H1 (cell line): ENCODE measurements at regions not wholly inside any gene's neighbourhood (a gene's known extent, or its start where the extent isn't known, plus 50 kb on each side); places are given as distances from the start of the nearest gene placed in this dataset.

ENCODE experiments used
- CTCF ChIA-PET: fragments of 300-600 bp; sonication (Branson Sonifier 250); formaldehyde crosslinking; loops from one replicate; lab custom pipeline; 2021; ENCODE audit not compliant: partially characterized antibody; lab: Charles Lee
- POLR2A ChIA-PET: fragments of 300-600 bp; sonication (Branson Sonifier 250); formaldehyde crosslinking; loops from one replicate; lab custom pipeline; 2021; ENCODE audit warnings: inconsistent platforms; ENCODE audit not compliant: partially characterized antibody; lab: Charles Lee
- DNase-seq, 2 experiments: peaks; one replicate each; pipeline versions ENCODE4 v3.0.0 to v3.0.0-alpha.2; 2010 to 2022; ENCODE audit warnings: low spot score in 2 of 2, low read depth in 1 of 2, mixed read lengths in 1 of 2
- FAIRE-seq: peaks from 2 replicates; lab custom pipeline; 2011; peaks lifted over from hg19 to GRCh38; lab: Jason Lieb, UNC
- H2AFZ ChIP-seq: 2 replicates; pipeline ENCODE4 v1.8.1; 2012; ENCODE audit warnings: low read length, inconsistent platforms
- H2AK5ac ChIP-seq: 2 replicates; pipeline ENCODE4 v1.6.1; 2013; ENCODE audit warnings: low read depth, low read length
- H2BK120ac ChIP-seq: replicated peaks from 2 replicates; pipeline ENCODE3; 2013; ENCODE audit warnings: low read depth, low read length, inconsistent platforms
- H2BK12ac ChIP-seq: 2 replicates; pipeline ENCODE4 v1.6.1; 2013; ENCODE audit warnings: low read depth, low read length
- H2BK15ac ChIP-seq: 2 replicates; pipeline ENCODE4 v1.6.1; 2013; ENCODE audit warnings: low read length
- H2BK20ac ChIP-seq: 2 replicates; pipeline ENCODE4 v1.6.1; 2013; ENCODE audit warnings: low read length
- H2BK5ac ChIP-seq: 2 replicates; pipeline ENCODE4 v1.6.1; 2013; ENCODE audit warnings: low read depth, low read length
- H3K14ac ChIP-seq: 2 replicates; pipeline ENCODE4 v1.6.1; 2013; ENCODE audit warnings: inconsistent platforms; ENCODE audit not compliant: insufficient read length
- H3K18ac ChIP-seq: 2 replicates; pipeline ENCODE4 v1.6.1; 2013; ENCODE audit warnings: low read length; ENCODE audit errors: extremely low read depth
- H3K23ac ChIP-seq: 2 replicates; pipeline ENCODE4 v1.6.1; 2013; ENCODE audit warnings: inconsistent platforms; ENCODE audit not compliant: insufficient read length
- H3K23me2 ChIP-seq: 2 replicates; pipeline ENCODE4 v1.6.1; 2013; ENCODE audit warnings: low read depth, low read length
- H3K27ac ChIP-seq: 2 replicates; pipeline ENCODE4 v1.6.1; 2011; ENCODE audit warnings: low read depth, low read length, inconsistent platforms
- H3K27me3 ChIP-seq, 4 experiments: replicated peaks in 1 of 4; 1 replicate in 1 of 4; 2 replicates in 3 of 4; pipeline versions ENCODE4 v1.6.1 to v1.8.1; 2011 to 2013; ENCODE audit warnings: low read length in 3 of 4, mild to moderate bottlenecking in 3 of 4, inconsistent platforms in 2 of 4, mixed read lengths in 2 of 4, moderate library complexity in 1 of 4; ENCODE audit not compliant: control insufficient read depth in 3 of 4, insufficient read depth in 3 of 4; ENCODE audit errors: extremely low read depth in 1 of 4
- H3K36me3 ChIP-seq, 4 experiments: 2 replicates each; pipeline versions ENCODE4 v1.6.1 to v1.8.1; 2011 to 2013; ENCODE audit warnings: mild to moderate bottlenecking in 4 of 4, low read length in 3 of 4, moderate library complexity in 2 of 4, control low read depth in 1 of 4, inconsistent platforms in 1 of 4; ENCODE audit not compliant: insufficient read depth in 4 of 4, control insufficient read depth in 2 of 4
- H3K4ac ChIP-seq: replicated peaks from 2 replicates; pipeline ENCODE3; 2013; ENCODE audit warnings: low read length, low read depth, mixed read lengths, inconsistent platforms; ENCODE audit not compliant: insufficient read length
- H3K4me1 ChIP-seq, 4 experiments: replicated peaks in 1 of 4; 1 replicate in 1 of 4; 2 replicates in 3 of 4; pipeline versions ENCODE4 v1.6.1 to v1.8.1; 2011 to 2013; ENCODE audit warnings: low read length in 3 of 4, inconsistent platforms in 2 of 4, mixed read lengths in 1 of 4; ENCODE audit not compliant: insufficient read depth in 4 of 4, control insufficient read depth in 3 of 4
- H3K4me2 ChIP-seq, 2 experiments: 2 replicates each; pipeline versions ENCODE4 v1.6.1 to v1.8.1; 2011 to 2013; ENCODE audit warnings: low read depth in 2 of 2, low read length in 2 of 2, control low read depth in 1 of 2, inconsistent platforms in 1 of 2, mild to moderate bottlenecking in 1 of 2; ENCODE audit not compliant: insufficient read depth in 1 of 2
- H3K4me3 ChIP-seq, 4 experiments: fragments of 200-600, 300-600 bp in 1 of 4; sonication (generic), shearing (Covaris generic), sonication (Bioruptor Twin) in 1 of 4; 2 replicates each; pipeline versions ENCODE4 v1.5.1 to v1.8.1; 2011 to 2016; ENCODE audit warnings: low read length in 4 of 4, low read depth in 3 of 4, control low read depth in 2 of 4, inconsistent platforms in 2 of 4, mild to moderate bottlenecking in 2 of 4, mixed read lengths in 1 of 4, moderate library complexity in 1 of 4; ENCODE audit not compliant: insufficient read depth in 2 of 4; ENCODE audit errors: extremely low read depth in 1 of 4
- H3K56ac ChIP-seq: replicated peaks from 2 replicates; pipeline ENCODE3; 2013; ENCODE audit warnings: low read depth, mild to moderate bottlenecking, mixed read lengths, low read length, inconsistent platforms; ENCODE audit not compliant: insufficient read length
- H3K79me1 ChIP-seq: 2 replicates; pipeline ENCODE4 v1.6.1; 2013; ENCODE audit warnings: low read depth, low read length, control low read depth
- H3K79me2 ChIP-seq, 2 experiments: 2 replicates each; pipeline versions ENCODE4 v1.6.1 to v1.8.1; 2012 to 2013; ENCODE audit warnings: low read length in 2 of 2, mild to moderate bottlenecking in 2 of 2, inconsistent platforms in 1 of 2; ENCODE audit not compliant: insufficient read depth in 2 of 2, control insufficient read depth in 1 of 2
- H3K9ac ChIP-seq, 4 experiments: replicated peaks in 1 of 4; 1 replicate in 1 of 4; 2 replicates in 3 of 4; pipeline versions ENCODE4 v1.6.1 to v1.8.1; 2011 to 2013; ENCODE audit warnings: low read depth in 3 of 4, low read length in 3 of 4, control low read depth in 2 of 4, mild to moderate bottlenecking in 2 of 4, moderate library complexity in 2 of 4, inconsistent platforms in 1 of 4; ENCODE audit errors: extremely low read depth in 1 of 4
- H3K9me3 ChIP-seq, 2 experiments: 2 replicates each; pipeline versions ENCODE4 v1.6.1 to v1.8.1; 2012 to 2013; ENCODE audit warnings: mild to moderate bottlenecking in 2 of 2, moderate library complexity in 2 of 2, control low read depth in 1 of 2, inconsistent platforms in 1 of 2, low read depth in 1 of 2, low read length in 1 of 2, mixed read lengths in 1 of 2; ENCODE audit not compliant: insufficient read depth in 2 of 2
- H4K20me1 ChIP-seq, 2 experiments: replicated peaks in 1 of 2; 2 replicates each; pipeline versions ENCODE3 to v1.8.1; 2011 to 2013; ENCODE audit warnings: inconsistent platforms in 2 of 2, low read length in 2 of 2, mild to moderate bottlenecking in 1 of 2; ENCODE audit not compliant: insufficient read depth in 2 of 2, control insufficient read depth in 1 of 2
- H4K5ac ChIP-seq: 2 replicates; pipeline ENCODE4 v1.6.1; 2013; ENCODE audit warnings: low read length, low read depth, mixed read lengths, inconsistent platforms; ENCODE audit not compliant: insufficient read length
- H4K8ac ChIP-seq: 2 replicates; pipeline ENCODE4 v1.8.0; 2013; ENCODE audit warnings: mild to moderate bottlenecking, moderate library complexity, low read length, inconsistent platforms; ENCODE audit not compliant: insufficient read depth; ENCODE audit errors: extremely low read depth
- H4K91ac ChIP-seq: replicated peaks from 2 replicates; pipeline ENCODE3; 2013; ENCODE audit warnings: low read length, mixed read lengths, inconsistent platforms; ENCODE audit not compliant: insufficient read length
- BRCA1 ChIP-seq: IDR thresholded peaks from 2 replicates; pipeline ENCODE4 v1.6.1; 2012; ENCODE audit warnings: low read depth, low read length, improper control_type of control experiment
- CTBP2 ChIP-seq: IDR thresholded peaks from 2 replicates; pipeline ENCODE4 v1.7.0; 2011; ENCODE audit warnings: borderline replicate concordance, mild to moderate bottlenecking, moderate library complexity, mixed read lengths, low read length; ENCODE audit not compliant: insufficient read depth, insufficient read length
- KDM5A ChIP-seq: fragments of 200-600 bp; IDR thresholded peaks from 2 replicates; pipeline ENCODE4 v1.7.1; 2012; ENCODE audit warnings: mild to moderate bottlenecking, low read length, inconsistent platforms, mixed read lengths
- RXRA ChIP-seq: IDR thresholded peaks from 2 replicates; pipeline ENCODE4 v1.6.1; 2011; ENCODE audit warnings: low read depth, mild to moderate bottlenecking, low read length, moderate library complexity; ENCODE audit not compliant: insufficient read depth
- SIX5 ChIP-seq: IDR thresholded peaks from 2 replicates; pipeline ENCODE4 v1.6.1; 2011; ENCODE audit warnings: mild to moderate bottlenecking, low read depth, low read length
- TAF7 ChIP-seq: optimal IDR thresholded peaks from 2 replicates; pipeline ENCODE3; 2011; ENCODE audit warnings: low read depth, mild to moderate bottlenecking, inconsistent platforms, low read length, moderate library complexity, borderline replicate concordance
- ZNF274 ChIP-seq: IDR thresholded peaks from 2 replicates; pipeline ENCODE4 v1.7.0; 2012; ENCODE audit warnings: low read length, borderline replicate concordance; ENCODE audit errors: extremely low read depth
- WGBS, 2 experiments: shearing (Covaris generic) in 1 of 2; methylation state at CpG; one replicate each; pipeline versions ENCODE4 v1.1.6 to v1.1.7; 2013 to 2015; ENCODE audit warnings: low lambda C conversion rate in 2 of 2, mixed read lengths in 2 of 2, inconsistent platforms in 1 of 2, low coverage in 1 of 2, missing lambda C conversion rate in 1 of 2; ENCODE audit not compliant: insufficient replicate concordance in 2 of 2, insufficient coverage in 1 of 2, insufficient read length in 1 of 2; ENCODE audit errors: extremely low coverage in 1 of 2, missing lambda C conversion rate in 1 of 2; 5-methylcytosine and 5-hydroxymethylcytosine counted together
- TF ChIP-seq, protein P1 (sequence below): IDR thresholded peaks from 2 replicates; pipeline ENCODE4 v1.6.1; 2012; ENCODE audit warnings: inconsistent platforms

DNA sequence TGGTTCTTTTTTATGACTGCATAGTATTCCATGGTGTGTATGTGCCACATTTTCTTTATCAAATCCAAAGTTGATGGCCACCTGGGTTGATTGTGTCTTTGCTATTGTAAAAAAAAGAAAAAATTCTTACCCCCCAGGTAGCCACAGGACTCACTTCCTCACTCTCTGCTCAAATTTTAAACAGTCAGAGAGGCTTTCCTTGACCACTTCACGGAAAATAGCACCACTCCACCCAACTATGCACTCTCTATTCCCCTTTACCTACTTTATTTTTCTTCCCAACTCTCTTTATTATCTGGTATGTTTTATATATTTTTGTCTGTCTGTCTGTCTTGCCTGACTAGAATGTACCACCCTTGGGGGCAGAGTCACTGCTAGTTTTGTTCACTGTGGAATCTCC is 205.3 kb downstream of the BTG1 start:
- FAIRE-seq: no peak
- H4K20me1 ChIP-seq: no peaks in the 10 kb centered on the region
- TF ChIP-seq TAF7 (no peak), KDM5A (no peak), CTBP2 (no peak), ZNF274 (no peak), BRCA1 (no peak), SIX5 (no peak), RXRA (no peak)
- TF ChIP-seq, protein P1, sequence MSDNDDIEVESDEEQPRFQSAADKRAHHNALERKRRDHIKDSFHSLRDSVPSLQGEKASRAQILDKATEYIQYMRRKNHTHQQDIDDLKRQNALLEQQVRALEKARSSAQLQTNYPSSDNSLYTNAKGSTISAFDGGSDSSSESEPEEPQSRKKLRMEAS: no peak

More for the DNA sequence above, 205.3 kb downstream of the BTG1 start:
- WGBS, 2 experiments: 100% methylated on average over 1 of the region's 1 CpG
- no peak overlapping the region for H4K5ac ChIP-seq
- no peak overlapping the region for H2BK15ac ChIP-seq
- no peak overlapping the region for H2BK20ac ChIP-seq
- H3K9ac ChIP-seq: no peak overlapping the region
- H3K23me2 ChIP-seq: no peaks in the 10 kb centered on the region
- no peaks in the 10 kb centered on the region for H3K27me3 ChIP-seq
- no peak overlapping the region for H3K23ac ChIP-seq
- H3K18ac ChIP-seq: no peak overlapping the region
- H3K14ac ChIP-seq: no peak overlapping the region
- H3K4ac ChIP-seq: no peak overlapping the region
- no peak overlapping the region for H3K4me2 ChIP-seq
- no peak for DNase-seq
- no peaks in the 10 kb centered on the region for H3K9me3 ChIP-seq
- no peak overlapping the region for H2BK120ac ChIP-seq
- no peaks in the 10 kb centered on the region for H3K79me1 ChIP-seq
- no peaks in the 10 kb centered on the region for H3K36me3 ChIP-seq
- H3K79me2 ChIP-seq: no peaks in the 10 kb centered on the region
- ChIA-PET POLR2A (no interaction called here), CTCF (interaction anchor here (1.5 kb wide), 1 partner anchor 28 kb away, joined by 5 read pairs; no protein-coding TSS in a partner anchor)
- no peak overlapping the region for H4K8ac ChIP-seq
- no peak overlapping the region for H3K56ac ChIP-seq
- H3K4me3 ChIP-seq: no peak overlapping the region
- H3K4me1 ChIP-seq: no peaks in the 10 kb centered on the region
- H4K91ac ChIP-seq: no peak overlapping the region
- H2AK5ac ChIP-seq: no peak overlapping the region
- no peak overlapping the region for H2AFZ ChIP-seq
- H2BK5ac ChIP-seq: no peak overlapping the region
- H2BK12ac ChIP-seq: no peak overlapping the region
- H3K27ac ChIP-seq: no peak overlapping the region
